ENCODE measurements at regions not wholly inside any gene's neighbourhood (a gene's known extent, or its start where the extent isn't known, plus 50 kb on each side); places are given as distances from the start of the nearest gene placed in this dataset.
"Not testable (repeated sequence)": the region's sequence is repeated elsewhere in the genome, so short reads cannot be mapped to it uniquely, and the experiment has no call there.

GRCh38 chr12:47367912-47368537, 288.3 kb upstream of the AMIGO2 start:
- no peak for DNase-seq

GRCh38 chr12:47366579-47366978, 286.8 kb upstream of the AMIGO2 start:
- no peak for DNase-seq

- no peak for DNase-seq
These were observed 286.4 kb upstream of the AMIGO2 start for GRCh38 chr12:47366157-47366556.

GRCh38 chr12:47365443-47366076, 285.8 kb upstream of the AMIGO2 start:
- DNase-seq: not testable (repeated sequence)

- DNase-seq: no peak
These were observed 284.5 kb upstream of the AMIGO2 start for GRCh38 chr12:47364261-47364660.

- DNase-seq: no peak
These were observed 282.5 kb upstream of the AMIGO2 start for GRCh38 chr12:47362126-47362705.

- no peak for DNase-seq
These were observed 281.7 kb upstream of the AMIGO2 start for GRCh38 chr12:47361389-47362021.

- no peak for DNase-seq
These were observed 281.1 kb upstream of the AMIGO2 start for GRCh38 chr12:47360771-47361388.

GRCh38 chr12:47360093-47360480, 280.3 kb upstream of the AMIGO2 start:
- DNase-seq: no peak

- no peak for DNase-seq
These were observed 279.7 kb upstream of the AMIGO2 start for GRCh38 chr12:47359310-47360092.

GRCh38 chr12:47357006-47357405, 277.2 kb upstream of the AMIGO2 start:
- DNase-seq: not testable (repeated sequence)

- no peak for DNase-seq
These were observed 276.5 kb upstream of the AMIGO2 start for GRCh38 chr12:47356129-47356700.

GRCh38 chr12:47353508-47353907, 273.7 kb upstream of the AMIGO2 start:
- no peak for DNase-seq

- DNase-seq: no peak
These were observed 272.3 kb upstream of the AMIGO2 start for GRCh38 chr12:47352067-47352466.

- no peak for DNase-seq
These were observed 271.8 kb upstream of the AMIGO2 start for GRCh38 chr12:47351526-47351925.

- no peak for DNase-seq
These were observed 270.3 kb upstream of the AMIGO2 start for GRCh38 chr12:47350062-47350408.

GRCh38 chr12:47349137-47350061, 269.6 kb upstream of the AMIGO2 start:
- DNase-seq: no peak

- no peak for DNase-seq
These were observed 268.4 kb upstream of the AMIGO2 start for GRCh38 chr12:47348206-47348605.

GRCh38 chr12:47346251-47347019, 266.7 kb upstream of the AMIGO2 start:
- peak; percentile 4 for DNase-seq
